ENCODE measurements at regions not wholly inside any gene's neighbourhood (a gene's known extent, or its start where the extent isn't known, plus 50 kb on each side); places are given as distances from the start of the nearest gene placed in this dataset.
"Not testable (repeated sequence)": the region's sequence is repeated elsewhere in the genome, so short reads cannot be mapped to it uniquely, and the experiment has no call there.

- H3K9me3 Mint-ChIP-seq; intact Hi-C loops (cut with micrococcal nuclease); DNase-seq (ENCODE audit: low spot score); H3K4me1 Mint-ChIP-seq (ENCODE audit: low read depth); H3K4me3 Mint-ChIP-seq (ENCODE audit: low read depth); H3K27ac Mint-ChIP-seq; H3K36me3 Mint-ChIP-seq (ENCODE audit: low read depth): not testable (repeated sequence)
- H3K27me3 Mint-ChIP-seq (ENCODE audit: low read depth) = peaks cover 27% of the 10 kb centered on the region
These were observed 1625.6 kb downstream of the SPATA31A7 start for GRCh38 chr9:62815436-62815835.

GRCh38 chr9:62816331-62816730, 1626.5 kb downstream of the SPATA31A7 start:
- H3K36me3 Mint-ChIP-seq (ENCODE audit: low read depth); H3K4me3 Mint-ChIP-seq (ENCODE audit: low read depth); H3K27ac Mint-ChIP-seq; intact Hi-C loops (cut with micrococcal nuclease); H3K9me3 Mint-ChIP-seq; H3K4me1 Mint-ChIP-seq (ENCODE audit: low read depth); DNase-seq (ENCODE audit: low spot score): not testable (repeated sequence)
- H3K27me3 Mint-ChIP-seq (ENCODE audit: low read depth) = peaks cover 22% of the 10 kb centered on the region

- H3K4me3 Mint-ChIP-seq (ENCODE audit: low read depth); intact Hi-C loops (cut with micrococcal nuclease); H3K36me3 Mint-ChIP-seq (ENCODE audit: low read depth): not testable (repeated sequence)
These were observed 1627.4 kb downstream of the SPATA31A7 start for GRCh38 chr9:62817214-62817613.

GRCh38 chr9:62822185-62822584, 1632.3 kb downstream of the SPATA31A7 start:
- DNase-seq (ENCODE audit: low spot score); H3K4me3 Mint-ChIP-seq (ENCODE audit: low read depth); intact Hi-C loops (cut with micrococcal nuclease); H3K36me3 Mint-ChIP-seq (ENCODE audit: low read depth); H3K9me3 Mint-ChIP-seq; H3K4me1 Mint-ChIP-seq (ENCODE audit: low read depth); H3K27ac Mint-ChIP-seq: not testable (repeated sequence)
- H3K27me3 Mint-ChIP-seq (ENCODE audit: low read depth) = peaks cover 16% of the 10 kb centered on the region

More at GRCh38 chr9:62817214-62817613, 1627.4 kb downstream of the SPATA31A7 start:
- H3K27ac Mint-ChIP-seq; H3K4me1 Mint-ChIP-seq (ENCODE audit: low read depth); DNase-seq (ENCODE audit: low spot score); H3K9me3 Mint-ChIP-seq: not testable (repeated sequence)
- H3K27me3 Mint-ChIP-seq (ENCODE audit: low read depth) = peaks cover 22% of the 10 kb centered on the region

GRCh38 chr9:62827957-62828907, 1638.4 kb downstream of the SPATA31A7 start:
- H3K27ac Mint-ChIP-seq; H3K9me3 Mint-ChIP-seq; H3K4me1 Mint-ChIP-seq (ENCODE audit: low read depth); intact Hi-C loops (cut with micrococcal nuclease); DNase-seq (ENCODE audit: low spot score); H3K4me3 Mint-ChIP-seq (ENCODE audit: low read depth); H3K36me3 Mint-ChIP-seq (ENCODE audit: low read depth): not testable (repeated sequence)
- H3K27me3 Mint-ChIP-seq (ENCODE audit: low read depth) = peaks cover 19% of the 10 kb centered on the region

GRCh38 chr9:62830829-62831459, 1641.1 kb downstream of the SPATA31A7 start:
- intact Hi-C loops (cut with micrococcal nuclease); H3K9me3 Mint-ChIP-seq; H3K27ac Mint-ChIP-seq; H3K4me3 Mint-ChIP-seq (ENCODE audit: low read depth); DNase-seq (ENCODE audit: low spot score); H3K4me1 Mint-ChIP-seq (ENCODE audit: low read depth); H3K36me3 Mint-ChIP-seq (ENCODE audit: low read depth): not testable (repeated sequence)
- peaks cover 14% of the 10 kb centered on the region for H3K27me3 Mint-ChIP-seq (ENCODE audit: low read depth)

- H3K9me3 Mint-ChIP-seq; H3K4me3 Mint-ChIP-seq (ENCODE audit: low read depth); H3K27ac Mint-ChIP-seq; DNase-seq (ENCODE audit: low spot score); H3K4me1 Mint-ChIP-seq (ENCODE audit: low read depth); H3K36me3 Mint-ChIP-seq (ENCODE audit: low read depth); intact Hi-C loops (cut with micrococcal nuclease): not testable (repeated sequence)
- H3K27me3 Mint-ChIP-seq (ENCODE audit: low read depth) = peaks cover 14% of the 10 kb centered on the region
These were observed 1643.7 kb downstream of the SPATA31A7 start for GRCh38 chr9:62833323-62834200.

- intact Hi-C loops (cut with micrococcal nuclease); H3K4me1 Mint-ChIP-seq (ENCODE audit: low read depth); H3K36me3 Mint-ChIP-seq (ENCODE audit: low read depth); H3K27ac Mint-ChIP-seq; H3K9me3 Mint-ChIP-seq: not testable (repeated sequence)
- peak overlapping the region; percentile 39 for H3K4me3 Mint-ChIP-seq (ENCODE audit: low read depth)
- peak; percentile 45 for DNase-seq (ENCODE audit: low spot score)
- H3K27me3 Mint-ChIP-seq (ENCODE audit: low read depth) = peaks cover 17% of the 10 kb centered on the region
These were observed 1647.5 kb downstream of the SPATA31A7 start for GRCh38 chr9:62837254-62837911.

- Mint-ChIP-seq H3K4me3 (ENCODE audit: low read depth) (peak overlapping the region; percentile 83), H3K27me3 (ENCODE audit: low read depth) (peaks cover 21% of the 10 kb centered on the region), H3K27ac (peak overlapping the region; percentile 74)
- intact Hi-C loops (cut with micrococcal nuclease); H3K36me3 Mint-ChIP-seq (ENCODE audit: low read depth); H3K4me1 Mint-ChIP-seq (ENCODE audit: low read depth); H3K9me3 Mint-ChIP-seq: not testable (repeated sequence)
- DNase-seq (ENCODE audit: low spot score) = peak; percentile 97
These were observed 1648.3 kb downstream of the SPATA31A7 start for GRCh38 chr9:62838024-62838718.

- H3K36me3 Mint-ChIP-seq (ENCODE audit: low read depth); H3K27ac Mint-ChIP-seq; H3K4me3 Mint-ChIP-seq (ENCODE audit: low read depth); H3K4me1 Mint-ChIP-seq (ENCODE audit: low read depth); H3K9me3 Mint-ChIP-seq; intact Hi-C loops (cut with micrococcal nuclease); DNase-seq (ENCODE audit: low spot score): not testable (repeated sequence)
- H3K27me3 Mint-ChIP-seq (ENCODE audit: low read depth) = peaks cover 21% of the 10 kb centered on the region
These were observed 1649.3 kb downstream of the SPATA31A7 start for GRCh38 chr9:62839168-62839567.

- H3K9me3 Mint-ChIP-seq; intact Hi-C loops (cut with micrococcal nuclease): not testable (repeated sequence)
These were observed 1653.3 kb downstream of the SPATA31A7 start for GRCh38 chr9:62843145-62843544.

More at GRCh38 chr9:62843145-62843544, 1653.3 kb downstream of the SPATA31A7 start:
- not testable (repeated sequence) for H3K4me3 Mint-ChIP-seq (ENCODE audit: low read depth); H3K4me1 Mint-ChIP-seq (ENCODE audit: low read depth); DNase-seq (ENCODE audit: low spot score); H3K27ac Mint-ChIP-seq; H3K36me3 Mint-ChIP-seq (ENCODE audit: low read depth)
- H3K27me3 Mint-ChIP-seq (ENCODE audit: low read depth) = peaks cover 22% of the 10 kb centered on the region
